Endothelial cell of umbilical vein (primary cell): ENCODE measurements at regions not wholly inside any gene's neighbourhood (a gene's known extent, or its start where the extent isn't known, plus 50 kb on each side); places are given as distances from the start of the nearest gene placed in this dataset.
A peak's percentile ranks its signal among the peaks of the same experiment; 100 is the strongest.

ENCODE experiments used
- BruUV-seq: library from RNA; stranded (reverse); fragments of 400-500 nt; replicated peaks from 2 replicates; lab custom pipeline; 2021; lab: Mats Ljungman, UMichigan
- CTCF ChIA-PET: fragments of 300-600, 350-600 bp; sonication (Branson Sonifier 250); formaldehyde crosslinking; loops from one replicate; lab custom pipeline; 2021; ENCODE audit warnings: antibody characterized with exemption, inconsistent platforms; lab: Charles Lee
- POLR2A ChIA-PET: fragments of 300-600, 350-600 bp; sonication (Branson Sonifier 250); formaldehyde crosslinking; loops from one replicate; lab custom pipeline; 2021; ENCODE audit warnings: antibody characterized with exemption, inconsistent platforms; lab: Charles Lee
- DNase-seq: peaks from one replicate; pipeline ENCODE4 v3.0.0-alpha.2; 2011; ENCODE audit warnings: low read depth, low spot score
- FAIRE-seq: peaks from 2 replicates; lab custom pipeline; 2011; peaks lifted over from hg19 to GRCh38; lab: Jason Lieb, UNC
- H2AFZ ChIP-seq: 2 replicates; pipeline ENCODE4 v1.6.0; 2012; ENCODE audit warnings: low read depth, low read length, control low read depth, inconsistent platforms
- H3K27ac ChIP-seq: 2 replicates; pipeline ENCODE4 v1.5.1; 2011; ENCODE audit warnings: low read depth, mild to moderate bottlenecking, control low read depth, low read length, moderate library complexity; ENCODE audit not compliant: insufficient read depth
- H3K27me3 ChIP-seq, 2 experiments: 2 replicates each; pipeline versions ENCODE4 v1.6.0 to v1.6.1; 2011; ENCODE audit warnings: low read length in 2 of 2, mixed read lengths in 1 of 2; ENCODE audit not compliant: control insufficient read depth in 2 of 2, insufficient read depth in 2 of 2
- H3K36me3 ChIP-seq, 2 experiments: 2 replicates in 1 of 2; 3 replicates in 1 of 2; pipeline ENCODE4 v1.5.1; 2011; ENCODE audit warnings: low read length in 2 of 2, mild to moderate bottlenecking in 1 of 2, moderate library complexity in 1 of 2; ENCODE audit not compliant: control insufficient read depth in 2 of 2, insufficient read depth in 2 of 2; ENCODE audit errors: extremely low read depth in 1 of 2
- H3K4me1 ChIP-seq: 3 replicates; pipeline ENCODE4 v1.5.1; 2011; ENCODE audit warnings: mild to moderate bottlenecking, low read length; ENCODE audit not compliant: control insufficient read depth, insufficient read depth; ENCODE audit errors: extremely low read depth
- H3K4me2 ChIP-seq: 2 replicates; pipeline ENCODE4 v1.6.1; 2011; ENCODE audit warnings: low read length, control low read depth, mixed read lengths; ENCODE audit not compliant: insufficient read depth
- H3K4me3 ChIP-seq, 3 experiments: fragments of 200-600 bp in 1 of 3; sonication (generic), shearing (Covaris generic) in 1 of 3; replicated peaks in 1 of 3; 2 replicates each; pipeline ENCODE4 v1.5.1; 2011 to 2016; ENCODE audit warnings: control low read depth in 3 of 3, low read length in 3 of 3, mild to moderate bottlenecking in 2 of 3, inconsistent platforms in 1 of 3, low read depth in 1 of 3, moderate library complexity in 1 of 3; ENCODE audit not compliant: insufficient read depth in 1 of 3
- H3K79me2 ChIP-seq: 2 replicates; pipeline ENCODE4 v1.6.0; 2012; ENCODE audit warnings: low read length, inconsistent platforms; ENCODE audit not compliant: control insufficient read depth, insufficient read depth
- H3K9ac ChIP-seq: replicated peaks from 2 replicates; pipeline ENCODE3; 2011; ENCODE audit warnings: low read length, control low read depth; ENCODE audit not compliant: insufficient read depth; ENCODE audit errors: extremely low read depth
- H3K9me1 ChIP-seq: replicated peaks from 3 replicates; pipeline ENCODE4 v1.6.0; 2011; ENCODE audit warnings: mild to moderate bottlenecking, low read length; ENCODE audit not compliant: control insufficient read depth, insufficient read depth; ENCODE audit errors: extremely low read depth
- H3K9me3 ChIP-seq: replicated peaks from 2 replicates; pipeline ENCODE4 v1.5.1; 2012; ENCODE audit warnings: low read length, inconsistent platforms; ENCODE audit not compliant: control insufficient read depth, insufficient read depth
- H4K20me1 ChIP-seq: replicated peaks from 2 replicates; pipeline ENCODE3; 2011; ENCODE audit warnings: mild to moderate bottlenecking, low read length; ENCODE audit not compliant: control insufficient read depth, insufficient read depth; ENCODE audit errors: extremely low read depth
- CTCF ChIP-seq, 2 donors: IDR thresholded peaks; 1 replicate in 1 of 2; 2 replicates in 1 of 2; pipeline ENCODE4 v1.5.1; 2011; ENCODE audit warnings: low read length in 2 of 2, mild to moderate bottlenecking in 2 of 2, moderate library complexity in 2 of 2, control low read depth in 1 of 2, inconsistent platforms in 1 of 2, low read depth in 1 of 2; ENCODE audit not compliant: insufficient read depth in 1 of 2; ENCODE audit errors: extremely low read depth in 1 of 2
- EZH2 ChIP-seq: IDR thresholded peaks from 2 replicates; pipeline ENCODE4 v1.6.1; 2012; ENCODE audit warnings: borderline replicate concordance, low read depth, mild to moderate bottlenecking, moderate library complexity, low read length, inconsistent platforms; ENCODE audit not compliant: severe bottlenecking
- FOS ChIP-seq: IDR thresholded peaks from 2 replicates; pipeline ENCODE4 v1.6.1; 2011; ENCODE audit warnings: mild to moderate bottlenecking, low read length, moderate library complexity, borderline replicate concordance; ENCODE audit not compliant: insufficient read depth
- GATA2 ChIP-seq: IDR thresholded peaks from 2 replicates; pipeline ENCODE4 v1.7.0; 2011; ENCODE audit warnings: low read depth, mild to moderate bottlenecking, moderate library complexity, mixed read lengths, low read length; ENCODE audit not compliant: insufficient read length, insufficient read depth
- JUN ChIP-seq: IDR thresholded peaks from 2 replicates; pipeline ENCODE4 v1.6.1; 2011; ENCODE audit warnings: borderline replicate concordance, low read depth; ENCODE audit not compliant: insufficient read length, insufficient read depth
- MYC ChIP-seq: IDR thresholded peaks from one replicate; pipeline ENCODE4 v1.6.1; 2011; ENCODE audit warnings: mild to moderate bottlenecking, low read depth, low read length
- POLR2A ChIP-seq: IDR thresholded peaks from 2 replicates; pipeline ENCODE4 v1.6.1; 2012; ENCODE audit warnings: low read depth, mild to moderate bottlenecking, control low read depth, low read length
- POLR2AphosphoS5 ChIP-seq: IDR thresholded peaks from 2 replicates; pipeline ENCODE4 v1.6.1; 2012; ENCODE audit warnings: low read depth, mild to moderate bottlenecking, control low read depth, low read length, moderate library complexity; ENCODE audit not compliant: insufficient read depth
- dilution Hi-C: fragments of 300-500 bp; cut with MboI; formaldehyde crosslinking; loops from one replicate; pipeline ENCODE4 v1.15.0; 2019; ENCODE audit warnings: low sequenced_read_pairs; ENCODE audit not compliant: extremely low pct_ligation_motif_present
- intact Hi-C: fragments of 100-400 bp; cut with micrococcal nuclease; formaldehyde crosslinking; loops from one replicate; pipeline ENCODE4 v1.10.0; 2022
- TF ChIP-seq, protein P1 (sequence below): IDR thresholded peaks from 2 replicates; pipeline ENCODE4 v1.6.1; 2011; ENCODE audit not compliant: insufficient read depth, insufficient read length

DNA sequence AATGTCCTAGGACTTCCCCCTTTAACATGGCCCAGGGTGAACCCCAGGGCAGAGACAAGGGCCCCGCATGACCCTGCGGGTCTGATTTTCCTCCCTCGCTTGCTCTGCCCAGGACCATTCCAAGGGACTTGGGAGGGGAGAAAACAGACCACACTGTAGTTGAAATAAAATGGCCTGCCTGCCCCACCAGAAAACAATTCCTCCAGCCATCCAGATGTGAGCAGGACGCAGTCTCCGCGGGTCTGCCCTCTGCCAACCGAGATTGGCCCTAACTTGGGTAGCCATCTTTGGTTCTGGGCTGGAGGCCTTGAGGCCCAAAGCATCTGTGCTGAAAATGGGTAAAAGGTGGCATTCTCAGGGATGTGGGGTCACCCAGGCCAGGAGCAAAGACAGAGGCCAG, 75.5 kb downstream of the RFLNA start:
- dilution Hi-C loops = no loop called here
- Histone ChIP-seq H3K9me1 (no peaks in the 10 kb centered on the region), H3K4me2 (no peak overlapping the region), H3K9ac (peak overlapping the region; percentile 33), H3K4me3 (no peak overlapping the region), H3K27me3 (no peaks in the 10 kb centered on the region), H2AFZ (no peak overlapping the region), H3K4me1 (peaks cover 29% of the 10 kb centered on the region), H4K20me1 (no peaks in the 10 kb centered on the region), H3K27ac (peak overlapping the region; percentile 61), H3K36me3 (peaks cover 12 to 32% of the 10 kb centered on the region in 2 experiments), H3K9me3 (no peaks in the 10 kb centered on the region), H3K79me2 (peaks cover 55% of the 10 kb centered on the region)
- ChIA-PET POLR2A (no interaction called here), CTCF (interaction anchor here (0.5 to 3.4 kb wide), 7 partner anchors 9 to 139 kb away, joined by 3 to 15 read pairs (median 4); no protein-coding TSS in a partner anchor)
- no peak for FAIRE-seq
- DNase-seq = no peak
- no peak for TF ChIP-seq CTCF (IDR thresholded peaks at IDR 0.05; ENCODE audit: extremely low read depth in 1 of 2, insufficient read depth in 1 of 2, low read depth in 1 of 2, low read length in 2 of 2)
- TF ChIP-seq, protein P1, sequence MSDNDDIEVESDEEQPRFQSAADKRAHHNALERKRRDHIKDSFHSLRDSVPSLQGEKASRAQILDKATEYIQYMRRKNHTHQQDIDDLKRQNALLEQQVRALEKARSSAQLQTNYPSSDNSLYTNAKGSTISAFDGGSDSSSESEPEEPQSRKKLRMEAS = no peak
- TF ChIP-seq POLR2A = no peak
- intact Hi-C loops = no loop called here
- no TSS peak for BruUV-seq

DNA sequence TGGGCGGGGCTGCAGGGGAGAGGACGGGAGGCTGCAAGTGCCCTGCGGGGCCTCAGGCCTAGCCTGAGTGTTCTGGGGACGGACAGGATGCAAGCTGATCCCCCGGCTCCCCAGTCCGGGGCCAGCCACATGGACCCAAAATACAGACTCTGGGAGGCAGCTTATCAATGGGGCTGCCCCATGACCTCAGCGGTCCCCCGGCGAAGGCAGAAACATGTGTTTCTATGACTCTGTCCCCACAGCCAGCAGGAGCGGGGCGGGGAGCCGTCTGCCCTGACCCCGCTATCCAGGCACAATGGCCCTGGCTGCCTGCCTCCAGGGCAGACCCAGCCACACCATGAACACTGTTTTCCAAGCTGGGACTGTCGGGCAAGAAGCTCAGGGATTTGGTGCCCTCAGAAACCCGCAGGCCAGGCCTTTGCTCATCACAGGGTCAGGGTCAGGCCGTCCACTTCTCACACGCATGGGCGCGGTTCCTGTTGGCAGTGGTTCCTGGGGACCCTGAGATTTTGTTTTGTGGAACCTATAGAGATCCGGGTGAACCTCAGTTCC, 75.0 kb downstream of the RFLNA start:
- Histone ChIP-seq H3K4me1 (peaks cover 29% of the 10 kb centered on the region), H3K27me3 (no peaks in the 10 kb centered on the region), H3K4me3 (no peak overlapping the region), H3K9me1 (no peaks in the 10 kb centered on the region), H3K36me3 (peaks cover 8 to 31% of the 10 kb centered on the region in 2 experiments), H3K9ac (peak overlapping the region; percentile 33), H3K27ac (peak overlapping the region; percentile 61), H3K79me2 (peaks cover 57% of the 10 kb centered on the region), H3K4me2 (no peak overlapping the region), H2AFZ (no peak overlapping the region), H4K20me1 (no peaks in the 10 kb centered on the region), H3K9me3 (no peaks in the 10 kb centered on the region)
- TF ChIP-seq GATA2 (no peak), POLR2A (no peak), EZH2 (no peak), POLR2AphosphoS5 (no peak), FOS (no peak), CTCF (IDR thresholded peaks at IDR 0.05; ENCODE audit: extremely low read depth in 1 of 2, insufficient read depth in 1 of 2, low read depth in 1 of 2, low read length in 2 of 2) (no peak), JUN (no peak), MYC (no peak)
- TF ChIP-seq, protein P1 = no peak
- CTCF ChIA-PET = interaction anchor here (0.5 to 3.4 kb wide), 7 partner anchors 10 to 139 kb away, joined by 3 to 15 read pairs (median 4); no protein-coding TSS in a partner anchor
- BruUV-seq = no TSS peak
- intact Hi-C loops = loop anchor here (1.0 to 5.0 kb wide), 3 partner anchors 10 to 397 kb away; no protein-coding TSS in a partner anchor
- DNase-seq (no peak), FAIRE-seq (peak; percentile 53)
- POLR2A ChIA-PET = no interaction called here
- dilution Hi-C loops = no loop called here
